NCI-H345 treated with DMSO at 0.1 percent for 48 hours (cell line): ENCODE measurements at regions not wholly inside any gene's neighbourhood (a gene's known extent, or its start where the extent isn't known, plus 50 kb on each side); places are given as distances from the start of the nearest gene placed in this dataset.

Experiments used
- DNase-seq: peaks from one replicate; lab custom pipeline; 2025; ENCODE audit not compliant: unreplicated experiment; lab: John Stamatoyannopoulos, UW

DNA sequence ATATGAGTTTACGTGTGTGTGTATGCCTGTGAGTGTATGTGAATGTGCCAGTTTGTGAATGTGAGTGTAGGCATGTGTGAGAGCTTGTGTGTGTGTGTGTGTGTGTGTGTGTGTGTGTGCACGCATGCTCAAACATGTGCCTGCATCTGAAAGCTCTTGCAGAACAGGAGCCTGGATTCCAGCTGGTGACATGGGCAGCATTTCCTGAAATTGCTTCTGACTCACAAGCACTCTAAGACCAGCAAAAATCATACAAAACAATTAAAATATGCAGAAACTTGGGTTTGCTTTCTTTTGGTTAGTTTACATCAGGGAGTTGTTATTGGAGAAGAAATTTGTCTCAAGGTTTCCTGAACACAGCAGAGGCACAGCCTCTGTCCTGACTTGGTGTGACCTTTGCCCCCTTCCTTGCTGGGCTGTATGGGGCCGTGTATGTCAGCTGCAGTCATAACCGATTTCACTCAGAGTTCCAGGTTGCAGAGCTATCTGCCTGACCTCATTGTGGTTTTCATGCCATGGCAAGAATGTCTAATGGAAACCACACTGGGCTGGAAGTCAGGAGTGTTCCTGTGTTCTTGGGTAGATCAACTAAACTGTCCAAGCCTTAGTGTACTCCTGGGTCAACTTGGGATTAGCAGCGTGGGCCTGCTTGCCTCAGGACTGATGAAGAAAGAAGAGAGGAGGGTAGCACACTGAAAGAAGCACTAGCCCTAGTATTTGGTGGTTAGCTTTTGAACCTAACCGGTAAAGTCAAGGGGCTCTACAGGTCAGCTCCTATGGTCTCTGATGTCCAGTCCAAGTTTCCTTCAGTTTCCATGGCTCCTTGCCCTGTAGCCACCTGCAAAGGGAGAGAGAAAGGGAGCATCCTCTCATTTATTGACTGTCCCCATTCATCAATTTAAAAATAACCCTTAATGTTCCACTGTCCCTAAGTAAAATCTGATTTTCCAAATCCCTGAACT is 143.7 kb downstream of the SNX19 start:
- no peak for DNase-seq

DNA sequence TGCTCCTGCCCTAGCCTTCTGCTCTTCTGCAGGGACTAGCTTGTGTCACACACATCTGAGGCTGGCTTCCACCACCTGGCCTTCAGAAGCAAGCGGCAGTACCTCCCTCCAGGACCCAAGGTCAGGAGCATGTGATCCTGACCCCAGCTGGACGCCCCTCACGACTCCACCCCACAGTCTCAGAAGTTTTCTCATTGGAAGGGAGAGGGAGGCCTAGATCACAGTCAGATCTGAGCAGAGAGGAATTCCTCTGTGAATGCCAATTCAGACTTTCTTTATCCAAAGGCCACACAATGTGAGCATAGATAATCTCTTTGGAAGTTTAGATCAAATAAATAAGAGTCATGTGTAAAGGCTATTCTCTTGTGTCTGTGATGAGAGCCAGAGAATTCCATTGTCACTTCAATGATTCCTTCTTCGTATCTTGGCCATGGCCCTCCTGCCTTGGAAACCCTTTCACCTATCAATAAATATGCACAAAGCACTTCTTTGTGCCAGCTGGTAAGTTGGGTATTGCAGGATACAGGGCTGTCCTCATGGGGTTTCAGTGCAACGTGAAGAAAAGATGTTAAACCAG is 142.9 kb downstream of the SNX19 start:
- no peak for DNase-seq

DNA sequence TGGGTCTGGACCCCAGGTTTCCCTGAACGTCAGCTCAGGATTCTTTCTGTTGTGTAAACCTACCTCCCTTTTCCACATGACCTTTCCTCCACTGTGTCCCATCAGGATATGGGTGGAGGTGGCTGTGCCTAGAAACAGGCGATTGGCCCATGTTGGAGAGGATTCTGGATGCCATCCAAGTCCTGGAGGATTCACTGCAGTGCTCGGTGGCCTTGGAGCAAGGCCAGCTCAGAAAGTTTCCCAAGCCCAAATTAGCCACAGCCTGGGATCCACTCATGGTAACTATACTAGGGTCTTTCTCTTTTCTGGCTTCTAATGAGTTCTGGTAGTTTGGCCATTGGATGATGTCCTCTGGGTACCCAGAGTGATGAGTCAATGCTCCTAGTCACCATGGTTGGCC is 141.6 kb downstream of the SNX19 start:
- no peak for DNase-seq

DNA sequence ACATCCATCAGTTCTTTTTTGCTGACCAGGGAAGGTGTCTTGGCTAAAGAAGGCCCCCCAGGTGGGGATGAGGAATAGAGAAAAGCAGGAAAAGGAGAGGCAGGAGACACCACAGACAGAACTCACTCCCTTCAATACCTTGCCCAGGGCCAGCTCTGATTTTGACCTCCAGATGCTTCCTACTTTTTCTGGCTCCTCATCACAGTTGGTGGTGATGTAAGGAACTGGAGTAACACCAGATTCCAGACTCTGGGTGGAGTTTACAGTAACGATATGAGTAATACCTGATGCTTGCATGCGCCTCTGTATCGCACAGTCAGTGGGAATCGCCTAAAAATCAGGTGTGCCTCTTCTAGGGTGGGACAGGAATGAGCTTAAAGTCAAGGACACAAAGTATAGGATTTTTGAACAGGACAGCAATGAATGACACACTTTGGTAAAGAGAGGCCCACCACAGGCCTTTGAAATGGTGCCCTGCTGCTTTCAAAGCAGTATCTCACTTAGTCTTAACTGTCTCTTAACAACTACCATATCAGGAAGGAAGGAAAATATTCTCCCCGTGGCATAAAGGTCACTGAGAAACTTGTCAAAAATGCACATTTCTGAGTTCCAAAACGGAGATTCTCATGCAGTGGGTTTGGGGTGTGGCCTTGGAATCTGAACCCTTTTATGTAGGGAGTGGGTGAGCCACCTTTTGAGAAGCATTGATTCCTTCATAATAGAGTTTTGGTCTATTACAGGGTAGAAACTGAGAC is 140.8 kb downstream of the SNX19 start:
- DNase-seq: no peak

DNA sequence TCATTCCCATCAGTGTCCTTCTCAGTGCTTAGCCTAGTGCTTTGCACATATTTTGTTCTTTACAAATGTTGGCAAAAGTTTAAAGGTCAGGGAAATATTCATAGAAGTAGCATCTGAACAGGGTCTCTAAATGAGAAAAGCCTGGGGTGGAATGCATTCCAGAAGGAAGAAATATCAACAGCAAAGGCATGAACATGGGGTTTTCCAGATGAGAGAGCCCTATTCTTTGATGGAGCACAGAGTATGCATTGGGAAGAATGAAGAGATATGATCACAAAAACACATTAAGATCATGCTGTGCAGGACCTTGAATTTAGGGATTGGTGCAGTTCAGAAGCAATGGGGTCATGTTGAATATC is 140.2 kb downstream of the SNX19 start:
- DNase-seq: no peak

DNA sequence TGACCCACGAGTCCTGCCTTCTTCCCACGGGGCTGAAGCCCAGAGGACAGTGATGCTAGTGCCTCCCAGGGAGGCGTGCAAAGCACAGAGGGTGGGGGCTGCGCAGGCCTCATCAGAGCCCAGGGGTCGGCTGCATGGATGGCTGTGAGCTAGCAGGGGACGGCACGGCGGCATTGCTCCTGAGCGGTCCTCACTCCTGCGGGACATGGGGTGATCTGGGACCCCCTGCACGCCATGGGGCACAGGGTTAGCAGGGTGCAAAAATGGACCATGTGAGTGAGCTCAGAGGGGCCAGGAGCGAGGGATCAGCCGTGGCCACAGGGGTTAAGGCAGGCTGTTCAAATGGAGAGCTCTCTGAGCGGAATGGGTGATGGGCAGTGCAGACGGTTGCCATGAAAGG is 138.3 kb downstream of the SNX19 start:
- DNase-seq: no peak

DNA sequence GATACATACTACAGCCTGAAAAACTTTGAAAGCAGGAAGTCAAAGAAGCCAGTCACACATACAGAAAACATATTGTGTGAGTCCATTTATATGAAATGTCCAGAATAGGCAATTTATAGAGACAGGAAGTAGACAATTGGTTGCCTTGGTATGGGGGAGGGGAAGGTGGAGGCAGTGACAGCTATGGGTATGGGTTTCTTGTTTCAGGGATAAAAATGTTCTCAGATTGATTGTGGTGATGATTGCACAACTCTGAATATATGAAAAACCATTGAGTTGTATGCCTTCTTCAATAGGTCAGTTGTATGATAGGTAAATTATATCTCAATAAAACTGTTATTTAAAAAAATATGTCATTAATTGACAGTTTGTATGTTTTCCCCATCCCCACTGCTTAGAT is 137.6 kb downstream of the SNX19 start:
- no peak for DNase-seq

DNA sequence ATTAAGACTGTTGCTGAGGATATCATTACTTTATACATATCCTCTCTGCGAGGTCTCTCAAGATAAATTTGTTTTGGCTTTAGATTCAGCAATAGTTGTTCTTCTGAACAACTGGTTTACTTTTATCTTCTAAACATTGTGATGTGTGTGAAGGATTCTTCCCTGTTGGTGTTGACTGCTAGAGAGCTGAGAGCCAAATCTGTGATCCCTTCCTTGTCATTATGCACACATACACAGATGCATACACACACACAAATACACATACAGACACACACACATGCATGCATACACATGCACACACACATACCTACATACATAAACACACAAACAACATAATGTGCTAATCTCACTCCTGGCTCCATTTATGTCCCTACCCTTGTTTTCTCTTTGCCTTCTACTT is 137.0 kb downstream of the SNX19 start:
- DNase-seq: no peak

DNA sequence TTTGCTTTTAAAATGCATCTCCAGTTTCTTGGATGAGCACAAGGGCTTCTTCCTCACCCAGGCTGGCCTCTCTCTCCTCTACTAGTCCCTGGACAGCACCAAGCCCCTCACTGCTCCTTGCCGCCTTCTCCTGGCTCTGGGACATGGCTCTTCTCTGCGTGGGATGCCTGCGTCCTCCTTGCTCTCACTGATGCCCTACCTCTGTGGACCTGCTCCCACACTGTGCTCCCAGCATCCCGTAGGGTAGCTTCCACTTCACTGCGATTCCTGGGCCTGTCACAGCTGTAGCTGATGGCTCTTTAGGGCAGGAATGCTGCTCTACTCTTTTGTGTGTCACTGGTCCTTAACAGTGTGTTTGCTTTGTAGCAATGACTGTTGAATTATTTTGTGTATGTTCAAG is 136.3 kb downstream of the SNX19 start:
- no peak for DNase-seq

DNA sequence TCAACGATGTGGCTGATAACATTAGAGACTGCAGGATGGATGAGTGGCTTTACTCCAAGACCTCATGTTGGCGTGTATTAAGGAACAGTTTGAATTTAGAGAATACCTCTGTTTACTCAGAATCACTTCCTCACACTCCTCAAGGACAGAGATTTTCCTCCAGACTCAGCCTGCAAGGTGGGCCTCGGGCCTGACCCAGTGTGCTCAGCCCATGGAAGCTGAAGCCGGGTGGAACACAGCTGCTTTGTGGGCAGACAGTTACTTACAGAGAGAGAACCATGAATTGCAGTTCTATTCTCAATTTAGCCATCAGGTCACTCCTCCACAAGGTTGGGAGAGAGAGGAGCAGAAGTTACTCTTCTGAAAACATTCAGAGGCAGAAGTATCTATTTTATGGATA is 135.8 kb downstream of the SNX19 start:
- no peak for DNase-seq

DNA sequence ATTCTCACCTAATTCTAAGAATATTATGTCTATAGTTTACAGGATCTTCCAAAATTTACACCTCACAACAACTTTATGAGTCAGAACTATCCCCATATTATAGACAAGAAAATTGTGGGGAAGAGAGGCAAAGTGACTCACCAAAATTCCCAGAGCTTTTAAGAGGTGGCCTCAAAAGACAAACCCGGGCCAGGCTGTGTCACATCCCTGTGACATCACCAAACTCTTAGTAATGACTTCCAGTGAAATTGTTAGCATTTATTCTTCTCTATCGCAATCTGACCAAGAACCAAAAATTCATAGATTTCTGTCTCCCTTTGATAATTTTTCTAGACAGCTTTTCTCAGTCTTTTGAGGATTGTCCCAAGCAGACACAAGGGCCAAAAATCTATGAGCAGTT is 134.3 kb downstream of the SNX19 start:
- DNase-seq: no peak

DNA sequence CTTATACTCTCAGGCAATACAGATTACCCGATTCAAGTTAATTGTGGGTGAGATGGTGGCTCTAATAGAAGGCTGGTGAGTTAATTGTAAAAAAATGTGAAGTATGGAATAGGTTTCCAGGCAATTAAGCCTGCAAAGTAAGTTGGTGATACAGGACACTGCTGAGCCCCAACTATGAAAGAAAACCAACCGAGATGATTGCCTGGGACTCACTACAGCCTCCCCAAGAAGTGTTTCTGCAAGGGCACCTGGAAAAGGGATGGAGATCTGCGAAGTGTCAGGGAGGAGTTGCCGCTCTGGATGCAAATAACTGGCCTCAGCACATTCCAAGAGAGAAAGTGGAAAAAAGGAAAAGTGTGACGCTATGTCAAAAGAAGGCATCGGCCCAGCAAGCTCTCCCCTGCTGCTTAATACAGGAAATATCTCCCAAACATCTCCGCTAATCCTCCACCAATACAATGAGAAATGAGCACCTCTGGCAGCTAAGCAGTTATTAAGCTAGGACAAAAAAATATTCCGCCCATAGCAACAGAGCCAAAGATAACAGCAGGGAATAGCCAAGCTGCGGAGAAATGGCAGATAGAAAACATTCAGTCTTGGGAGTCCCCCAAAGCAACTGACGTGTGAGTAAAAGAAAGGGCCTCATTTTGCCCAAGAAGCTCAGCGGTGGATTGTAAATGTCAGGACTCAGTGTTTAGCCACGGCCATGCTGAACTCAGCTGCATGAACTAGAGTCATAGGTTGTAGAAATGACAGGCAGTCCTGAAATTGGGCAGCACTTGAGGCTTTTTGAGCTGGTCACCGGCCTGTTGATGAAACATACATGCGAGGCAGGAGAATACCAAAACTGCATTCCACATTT is 133.7 kb downstream of the SNX19 start:
- DNase-seq: no peak

DNA sequence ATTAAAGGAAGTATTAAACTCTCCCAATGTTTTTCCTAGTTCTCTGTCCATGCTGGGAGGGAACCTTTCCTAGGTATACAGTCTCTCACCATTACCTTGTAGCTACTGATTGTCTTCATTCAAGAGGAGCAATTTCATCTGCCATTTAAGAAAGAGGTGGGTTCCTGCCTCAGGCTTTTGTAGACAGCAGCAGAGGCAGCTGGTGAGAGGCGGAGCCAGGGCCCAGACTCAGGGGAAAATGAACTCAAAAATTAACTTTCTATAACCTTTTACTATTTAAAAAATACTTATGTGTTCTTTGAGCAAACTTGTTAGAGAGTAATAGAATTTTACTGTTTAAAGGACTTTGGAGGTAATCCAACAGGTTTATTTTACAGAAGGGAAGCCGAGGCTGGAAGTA is 133.0 kb downstream of the SNX19 start:
- DNase-seq: no peak

DNA sequence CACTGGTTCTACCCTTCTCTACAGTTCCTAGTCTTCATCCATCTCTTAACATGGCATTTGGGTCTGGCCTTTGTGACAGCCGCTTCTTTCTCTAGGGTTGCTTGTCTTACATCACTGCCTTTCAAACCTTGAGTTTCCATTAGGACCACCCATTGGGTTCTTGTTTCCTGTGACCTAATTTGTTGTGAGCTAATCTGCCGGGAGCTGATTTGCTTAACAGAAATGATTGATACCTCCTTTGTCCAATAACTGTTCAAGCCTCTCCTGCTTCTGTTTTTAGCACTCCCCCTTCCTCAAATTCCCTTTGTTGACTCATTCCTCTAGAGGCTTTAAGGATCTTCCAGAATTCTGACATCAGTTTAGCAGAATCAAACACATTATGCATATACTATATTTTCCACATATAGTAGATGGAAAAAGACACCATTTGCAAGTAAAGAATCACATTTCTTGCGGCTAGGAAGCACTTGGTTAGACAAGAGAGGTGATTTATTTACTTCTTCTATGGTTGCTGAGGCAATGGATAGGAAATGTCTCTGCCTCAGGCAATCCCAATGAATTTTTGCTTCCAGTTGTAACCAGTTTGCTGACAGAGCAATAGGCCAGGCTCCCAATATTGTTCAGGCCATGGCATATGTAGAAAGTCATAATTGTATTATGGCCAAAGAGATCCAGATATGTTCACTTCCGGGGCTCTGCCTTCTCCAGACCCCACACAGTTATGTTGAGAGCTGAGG is 130.7 kb downstream of the SNX19 start:
- DNase-seq: no peak

DNA sequence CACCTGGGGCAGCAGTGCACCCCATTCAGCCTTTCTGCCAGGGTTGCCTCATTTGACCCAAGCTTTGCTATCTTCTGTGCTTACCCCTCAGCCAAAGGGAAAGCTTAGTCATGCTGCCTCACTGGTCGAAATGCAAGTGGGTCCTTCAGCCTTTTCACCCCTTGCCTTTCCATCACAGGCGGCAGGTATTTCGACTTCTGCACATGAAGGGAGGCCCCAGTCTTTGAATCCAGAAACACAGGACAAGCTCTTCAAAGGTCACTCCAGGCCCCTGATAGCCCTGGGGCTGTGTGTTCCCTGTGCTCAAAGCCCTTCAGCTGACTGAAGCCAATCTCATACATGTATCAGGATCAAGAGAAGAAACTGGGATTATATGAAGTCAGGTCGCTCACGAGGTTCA is 129.7 kb downstream of the SNX19 start:
- DNase-seq: no peak

DNA sequence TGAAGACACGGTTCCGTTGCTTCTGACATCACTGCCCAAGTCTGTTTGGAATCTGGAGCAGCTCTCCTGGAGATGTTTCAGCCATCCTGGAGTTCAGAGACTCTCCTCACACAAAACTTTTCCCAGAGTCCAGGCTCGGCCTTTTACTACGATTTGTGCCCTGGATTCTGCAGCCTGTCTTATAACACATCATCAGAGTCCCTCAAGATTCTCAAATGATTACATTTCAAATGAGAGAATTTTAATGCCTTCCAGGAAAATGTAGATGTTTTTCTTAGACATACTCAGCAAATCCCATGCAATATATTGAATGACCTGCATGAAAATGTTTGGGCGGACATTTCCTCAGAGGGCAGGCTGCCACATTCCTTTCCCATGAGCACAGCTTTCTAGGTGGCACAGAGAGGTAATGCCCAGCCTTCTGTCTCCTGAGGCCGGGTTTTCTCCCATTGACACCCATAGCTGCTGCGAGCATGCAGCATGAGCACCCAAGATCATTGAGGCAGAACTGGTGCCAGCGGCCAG is 129.1 kb downstream of the SNX19 start:
- DNase-seq: no peak

DNA sequence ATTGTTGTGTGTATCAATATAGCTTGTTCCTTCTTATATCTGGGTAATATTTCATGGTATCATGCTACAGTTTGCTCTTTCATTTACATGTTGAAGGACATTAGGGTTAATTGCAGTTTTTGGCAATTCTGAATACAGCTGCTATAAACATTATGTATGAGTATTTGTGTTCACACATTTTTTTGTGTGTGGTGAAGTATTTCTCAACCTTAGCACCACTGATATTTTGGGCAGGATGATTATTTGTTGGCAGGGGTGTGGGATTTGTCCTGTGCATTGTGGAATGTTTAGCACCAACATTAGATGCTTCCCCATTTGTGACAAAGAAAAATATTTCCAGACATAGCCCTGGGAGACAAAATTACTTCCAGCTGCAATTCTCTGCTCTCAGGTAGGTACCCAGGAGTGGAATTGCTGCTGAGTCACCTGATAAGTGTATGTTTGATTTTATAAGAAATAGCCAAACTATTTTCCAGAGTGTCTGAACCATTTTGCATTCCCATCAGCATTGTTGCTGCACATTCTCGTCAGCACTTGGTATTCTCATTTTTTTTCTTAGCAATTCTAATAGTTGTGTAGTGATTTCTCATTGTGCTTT is 128.2 kb downstream of the SNX19 start:
- no peak for DNase-seq

DNA sequence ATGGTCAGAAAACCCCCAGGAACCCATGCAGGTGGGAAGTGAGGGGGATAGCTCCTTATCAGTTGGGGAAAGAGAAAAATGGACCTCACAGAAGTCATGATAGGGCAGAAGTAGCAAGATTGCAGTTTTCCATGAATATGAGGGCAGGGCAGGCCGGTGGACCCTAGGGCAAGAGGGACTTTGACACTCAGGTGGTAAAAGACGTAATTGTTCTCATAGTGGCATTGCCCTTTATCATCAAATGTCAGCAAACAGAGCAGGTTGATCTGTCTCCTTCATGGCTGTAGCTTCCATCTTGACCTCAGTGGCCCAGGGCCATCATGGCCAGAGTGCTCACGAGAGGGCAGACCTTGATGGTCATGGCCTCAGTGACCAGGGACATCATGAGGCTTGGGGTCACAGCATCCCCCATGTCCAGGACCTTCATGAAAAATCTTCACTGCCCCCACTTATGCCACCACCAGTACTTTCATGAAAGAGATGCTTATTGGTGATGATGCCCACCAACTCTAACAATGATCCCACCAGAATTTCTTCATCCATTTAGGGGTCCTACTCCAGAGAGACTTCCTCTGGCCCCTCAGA is 127.1 kb downstream of the SNX19 start:
- DNase-seq: no peak

DNA sequence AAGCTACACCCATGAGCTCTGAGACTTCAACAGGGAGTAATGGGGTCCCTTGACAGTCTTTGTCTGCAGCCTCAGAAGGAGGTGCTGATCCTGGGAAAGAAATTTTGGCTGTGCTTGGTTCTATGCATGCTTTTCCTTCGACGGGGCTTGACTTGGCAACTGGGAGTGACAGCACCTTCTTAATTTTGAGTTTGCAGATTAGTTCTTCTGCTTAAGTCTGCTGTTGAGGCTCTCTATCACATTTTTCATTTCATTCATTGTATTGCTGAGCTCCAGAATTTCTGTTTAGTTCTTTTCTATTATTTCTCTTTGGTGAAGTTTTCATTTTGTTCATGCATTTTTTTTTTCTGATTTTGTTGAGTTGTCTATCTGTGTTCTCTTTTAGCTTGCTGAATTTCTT is 125.6 kb downstream of the SNX19 start:
- DNase-seq: no peak
